Lung (tissue), 11 donors: ENCODE measurements at regions not wholly inside any gene's neighbourhood (a gene's known extent, or its start where the extent isn't known, plus 50 kb on each side); places are given as distances from the start of the nearest gene placed in this dataset.
A peak's percentile ranks its signal among the peaks of the same experiment; 100 is the strongest.

Experiments used
- ATAC-seq: fragments of 200-7000 bp; cut with Tn5 transposase; one replicate; pipeline ENCODE4 v1.9.1; 2020; ENCODE audit warnings: moderate number of reproducible peaks; ENCODE audit not compliant: insufficient read depth, low FRiP score
- DNase-seq, 3 donors: peaks; one replicate each; pipeline ENCODE4 v3.0.0-alpha.2; 2013 to 2017
- H3K27ac ChIP-seq, 2 donors: one replicate each; pipeline ENCODE4 v1.5.1; 2013; ENCODE audit warnings: mild to moderate bottlenecking in 2 of 2, moderate library complexity in 2 of 2, control low read depth in 1 of 2, inconsistent platforms in 1 of 2, low read depth in 1 of 2, low read length in 1 of 2
- H3K27me3 ChIP-seq, 3 donors: one replicate each; pipeline ENCODE4 v1.5.1; 2013; ENCODE audit warnings: low read length in 2 of 3; ENCODE audit not compliant: control insufficient read depth in 3 of 3, insufficient read depth in 3 of 3
- H3K36me3 ChIP-seq, 4 donors: one replicate each; pipeline ENCODE4 v1.5.1; 2013; ENCODE audit warnings: low read length in 4 of 4, mild to moderate bottlenecking in 1 of 4, moderate library complexity in 1 of 4; ENCODE audit not compliant: control insufficient read depth in 4 of 4, insufficient read depth in 4 of 4
- H3K4me1 ChIP-seq, 5 donors: one replicate each; pipeline ENCODE4 v1.5.1; 2013; ENCODE audit warnings: low read length in 5 of 5, mild to moderate bottlenecking in 2 of 5, moderate library complexity in 1 of 5; ENCODE audit not compliant: control insufficient read depth in 5 of 5, insufficient read depth in 5 of 5
- H3K4me3 ChIP-seq: one replicate; pipeline ENCODE4 v1.5.1; 2013; ENCODE audit warnings: mild to moderate bottlenecking, control low read depth, moderate library complexity
- H3K9ac ChIP-seq, 2 donors: one replicate each; pipeline ENCODE4 v1.5.1; 2013; ENCODE audit warnings: low read length in 2 of 2, control low read depth in 1 of 2; ENCODE audit not compliant: insufficient read depth in 1 of 2
- H3K9me3 ChIP-seq, 4 donors: one replicate each; pipeline ENCODE4 v1.5.1; 2013; ENCODE audit warnings: low read length in 3 of 4, mild to moderate bottlenecking in 1 of 4, moderate library complexity in 1 of 4; ENCODE audit not compliant: control insufficient read depth in 4 of 4, insufficient read depth in 3 of 4
- WGBS, 2 donors: extraction: QIAGEN DNeasy Blood & Tissue Kit; methylation state at CpG; one replicate each; pipeline ENCODE4 v1.1.7; 2013; 5-methylcytosine and 5-hydroxymethylcytosine counted together
- TF ChIP-seq, protein P1 (sequence below): IDR thresholded peaks from 2 replicates; pipeline ENCODE4 v1.5.1; 2012; ENCODE audit warnings: mild to moderate bottlenecking; ENCODE audit errors: control extremely low read depth, extremely low read depth
- donor health status: control.
- donor health status: control.
- donor health status: Bipolar disorder and iron deficiency.
- donor health status: healthy.
- donor health status: DM: yes; HTN: yes; CAD: no.

- 25 to 35% methylated on average over 15 of the region's 15 CpGs for WGBS, 2 donors
- Histone ChIP-seq H3K27me3 (no peaks in the 10 kb centered on the region), H3K36me3 (peaks cover 0 to 10% (median 0%) of the 10 kb centered on the region in 4 donors), H3K9me3 (no peaks in the 10 kb centered on the region), H3K4me3 (no peak overlapping the region), H3K4me1 (peaks cover 0 to 23% (median 7%) of the 10 kb centered on the region in 5 donors), H3K27ac (no peak overlapping the region), H3K9ac (no peak overlapping the region)
- ATAC-seq (no peak), DNase-seq (peak; percentile 22 to 68 (median 46))
- TF ChIP-seq, protein P1, sequence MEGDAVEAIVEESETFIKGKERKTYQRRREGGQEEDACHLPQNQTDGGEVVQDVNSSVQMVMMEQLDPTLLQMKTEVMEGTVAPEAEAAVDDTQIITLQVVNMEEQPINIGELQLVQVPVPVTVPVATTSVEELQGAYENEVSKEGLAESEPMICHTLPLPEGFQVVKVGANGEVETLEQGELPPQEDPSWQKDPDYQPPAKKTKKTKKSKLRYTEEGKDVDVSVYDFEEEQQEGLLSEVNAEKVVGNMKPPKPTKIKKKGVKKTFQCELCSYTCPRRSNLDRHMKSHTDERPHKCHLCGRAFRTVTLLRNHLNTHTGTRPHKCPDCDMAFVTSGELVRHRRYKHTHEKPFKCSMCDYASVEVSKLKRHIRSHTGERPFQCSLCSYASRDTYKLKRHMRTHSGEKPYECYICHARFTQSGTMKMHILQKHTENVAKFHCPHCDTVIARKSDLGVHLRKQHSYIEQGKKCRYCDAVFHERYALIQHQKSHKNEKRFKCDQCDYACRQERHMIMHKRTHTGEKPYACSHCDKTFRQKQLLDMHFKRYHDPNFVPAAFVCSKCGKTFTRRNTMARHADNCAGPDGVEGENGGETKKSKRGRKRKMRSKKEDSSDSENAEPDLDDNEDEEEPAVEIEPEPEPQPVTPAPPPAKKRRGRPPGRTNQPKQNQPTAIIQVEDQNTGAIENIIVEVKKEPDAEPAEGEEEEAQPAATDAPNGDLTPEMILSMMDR, result no peak
These were observed 71.4 kb upstream of the GRK3 start for GRCh38 chr22:25492841-25493734.

DNA sequence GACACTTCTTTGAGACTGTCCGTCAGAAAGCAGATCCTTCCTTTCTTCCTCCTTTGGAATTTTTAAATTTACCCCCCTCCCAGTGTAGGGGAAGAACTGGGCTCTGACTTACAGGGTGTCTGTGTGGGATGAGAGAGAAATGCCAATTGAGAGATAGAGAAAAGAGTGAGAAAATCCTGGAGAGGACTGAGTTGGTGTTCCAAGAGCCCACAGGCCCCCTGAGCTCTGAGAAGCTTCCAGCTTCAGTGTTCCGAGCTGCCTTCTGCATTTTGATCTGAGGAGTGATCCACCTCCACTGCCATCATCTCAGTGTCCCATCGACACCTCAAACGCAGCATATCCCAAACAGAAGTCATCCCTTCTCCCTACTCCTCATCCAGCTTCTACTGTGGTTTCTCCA is 70.7 kb upstream of the GRK3 start:
- TF ChIP-seq, protein P1, result no peak
- Histone ChIP-seq H3K4me1 (peaks cover 0 to 16% (median 4%) of the 10 kb centered on the region in 5 donors), H3K36me3 (peaks cover 0 to 10% (median 0%) of the 10 kb centered on the region in 4 donors), H3K27me3 (no peaks in the 10 kb centered on the region), H3K4me3 (no peak overlapping the region), H3K9me3 (no peaks in the 10 kb centered on the region), H3K9ac (no peak overlapping the region), H3K27ac (no peak overlapping the region)
- ATAC-seq (no peak), DNase-seq (no peak)
- WGBS, 2 donors, result 41 to 54% methylated on average over 4 of the region's 4 CpGs

GRCh38 chr22:25494774-25495173 is 69.7 kb upstream of the GRK3 start:
- ATAC-seq (no peak), DNase-seq (no peak)
- TF ChIP-seq, protein P1, result no peak
- WGBS, 2 donors, result 34 to 49% methylated on average over 3 of the region's 3 CpGs
- no peaks in the 10 kb centered on the region for H3K9me3 ChIP-seq
- H3K9ac ChIP-seq, result no peak overlapping the region
- H3K27me3 ChIP-seq, result no peaks in the 10 kb centered on the region
- H3K36me3 ChIP-seq, result peaks cover 0 to 10% (median 0%) of the 10 kb centered on the region in 4 donors
- H3K4me1 ChIP-seq, result peaks cover 0 to 15% (median 4%) of the 10 kb centered on the region in 5 donors
- no peak overlapping the region for H3K4me3 ChIP-seq
- no peak overlapping the region for H3K27ac ChIP-seq
